ENCODE measurements at regions not wholly inside any gene's neighbourhood (a gene's known extent, or its start where the extent isn't known, plus 50 kb on each side); places are given as distances from the start of the nearest gene placed in this dataset.

- Histone ChIP-seq H3K27ac (no peak overlapping the region), H3K4me1 (ENCODE audit: low read depth, poor library complexity, severe bottlenecking) (peaks cover 15% of the 10 kb centered on the region), H3K4me2 (0 out of 2 replicates have a peak overlapping the region, but pooled peaks have one; percentile 6), H3K79me2 (ENCODE audit: insufficient read depth, low read depth) (no peaks in the 10 kb centered on the region), H3K27me3 (ENCODE audit: insufficient read depth, low read depth) (no peaks in the 10 kb centered on the region), H3K36me3 (ENCODE audit: insufficient read depth) (no peaks in the 10 kb centered on the region), H4K20me1 (ENCODE audit: insufficient read depth) (no peaks in the 10 kb centered on the region), H2AFZ (ENCODE audit: low read depth) (no peak overlapping the region), H3K9ac (no peak overlapping the region), H3K4me3 (IDR thresholded peaks at IDR 0.05; ENCODE audit: insufficient read depth, low read depth, low read length) (no peak overlapping the region)
- TF ChIP-seq CTCF (conservative IDR thresholded peaks at IDR 0.05; ENCODE audit: low read depth, low read length) = no peak
These were observed 376.3 kb upstream of the ARHGEF26 start for GRCh38 chr3:153744889-153745288.

- peaks cover 15% of the 10 kb centered on the region for H3K4me1 ChIP-seq (ENCODE audit: low read depth, poor library complexity, severe bottlenecking)
- H3K9ac ChIP-seq = no peak overlapping the region
- no peak overlapping the region for H3K4me2 ChIP-seq
- no peaks in the 10 kb centered on the region for H3K79me2 ChIP-seq (ENCODE audit: insufficient read depth, low read depth)
- no peak overlapping the region for H2AFZ ChIP-seq (ENCODE audit: low read depth)
- H3K27me3 ChIP-seq (ENCODE audit: insufficient read depth, low read depth) = no peaks in the 10 kb centered on the region
- H3K4me3 ChIP-seq (IDR thresholded peaks at IDR 0.05; ENCODE audit: insufficient read depth, low read depth, low read length) = no peak overlapping the region
- no peaks in the 10 kb centered on the region for H4K20me1 ChIP-seq (ENCODE audit: insufficient read depth)
- no peak for TF ChIP-seq CTCF (conservative IDR thresholded peaks at IDR 0.05; ENCODE audit: low read depth, low read length)
- no peaks in the 10 kb centered on the region for H3K36me3 ChIP-seq (ENCODE audit: insufficient read depth)
- no peak overlapping the region for H3K27ac ChIP-seq
These were observed 375.0 kb upstream of the ARHGEF26 start for GRCh38 chr3:153746211-153746610.

- H3K4me3 ChIP-seq (IDR thresholded peaks at IDR 0.05; ENCODE audit: insufficient read depth, low read depth, low read length) = no peak overlapping the region
- H2AFZ ChIP-seq (ENCODE audit: low read depth) = no peak overlapping the region
- H3K9ac ChIP-seq = no peak overlapping the region
- H3K36me3 ChIP-seq (ENCODE audit: insufficient read depth) = no peaks in the 10 kb centered on the region
- H3K79me2 ChIP-seq (ENCODE audit: insufficient read depth, low read depth) = no peaks in the 10 kb centered on the region
- peaks cover 15% of the 10 kb centered on the region for H3K4me1 ChIP-seq (ENCODE audit: low read depth, poor library complexity, severe bottlenecking)
- H3K27ac ChIP-seq = no peak overlapping the region
- no peak overlapping the region for H3K4me2 ChIP-seq
- H4K20me1 ChIP-seq (ENCODE audit: insufficient read depth) = no peaks in the 10 kb centered on the region
- TF ChIP-seq CTCF (conservative IDR thresholded peaks at IDR 0.05; ENCODE audit: low read depth, low read length) = no peak
- H3K27me3 ChIP-seq (ENCODE audit: insufficient read depth, low read depth) = no peaks in the 10 kb centered on the region
These were observed 372.1 kb upstream of the ARHGEF26 start for GRCh38 chr3:153749070-153749610.

- Histone ChIP-seq H3K27me3 (ENCODE audit: insufficient read depth, low read depth) (no peaks in the 10 kb centered on the region), H4K20me1 (ENCODE audit: insufficient read depth) (no peaks in the 10 kb centered on the region), H3K27ac (no peak overlapping the region), H3K4me1 (ENCODE audit: low read depth, poor library complexity, severe bottlenecking) (peaks cover 3% of the 10 kb centered on the region), H2AFZ (ENCODE audit: low read depth) (no peak overlapping the region), H3K4me2 (no peak overlapping the region), H3K9ac (no peak overlapping the region), H3K4me3 (IDR thresholded peaks at IDR 0.05; ENCODE audit: insufficient read depth, low read depth, low read length) (no peak overlapping the region), H3K36me3 (ENCODE audit: insufficient read depth) (no peaks in the 10 kb centered on the region), H3K79me2 (ENCODE audit: insufficient read depth, low read depth) (no peaks in the 10 kb centered on the region)
- TF ChIP-seq CTCF (conservative IDR thresholded peaks at IDR 0.05; ENCODE audit: low read depth, low read length) = no peak
These were observed 368.7 kb upstream of the ARHGEF26 start for GRCh38 chr3:153752405-153753027.
